Osteocyte (in vitro differentiated cells): ENCODE measurements at regions not wholly inside any gene's neighbourhood (a gene's known extent, or its start where the extent isn't known, plus 50 kb on each side); places are given as distances from the start of the nearest gene placed in this dataset.

Source experiments
- DNase-seq: peaks from one replicate; pipeline ENCODE4 v3.0.0; 2021; ENCODE audit warnings: mixed read lengths; ENCODE audit not compliant: unreplicated experiment; ENCODE audit errors: extremely low spot score
- H3K27ac Mint-ChIP-seq: one replicate; pipeline ENCODE4 v1.8.0; 2021; ENCODE audit warnings: mild to moderate bottlenecking, mixed read lengths; ENCODE audit not compliant: unreplicated experiment
- H3K27me3 Mint-ChIP-seq: one replicate; pipeline ENCODE4 v1.8.0; 2021; ENCODE audit warnings: mixed read lengths; ENCODE audit not compliant: unreplicated experiment
- H3K36me3 Mint-ChIP-seq: one replicate; pipeline ENCODE4 v1.8.0; 2021; ENCODE audit warnings: mixed read lengths; ENCODE audit not compliant: unreplicated experiment
- H3K4me1 Mint-ChIP-seq: one replicate; pipeline ENCODE4 v1.8.0; 2021; ENCODE audit warnings: mixed read lengths; ENCODE audit not compliant: unreplicated experiment
- H3K4me3 Mint-ChIP-seq: one replicate; pipeline ENCODE4 v1.8.0; 2021; ENCODE audit warnings: mild to moderate bottlenecking, moderate library complexity, mixed read lengths; ENCODE audit not compliant: unreplicated experiment
- H3K9me3 Mint-ChIP-seq: one replicate; pipeline ENCODE4 v1.8.0; 2021; ENCODE audit warnings: mixed read lengths; ENCODE audit not compliant: unreplicated experiment
- CTCF ChIP-seq: fragments of 200-600 bp; sonication (generic); IDR thresholded peaks from 2 replicates; pipeline ENCODE4 v1.5.0; 2021; ENCODE audit warnings: antibody characterized with exemption, mild to moderate bottlenecking, moderate library complexity

- no peak for TF ChIP-seq CTCF
- Mint-ChIP-seq H3K4me3 (no peak overlapping the region), H3K9me3 (peaks cover 15% of the 10 kb centered on the region), H3K36me3 (no peaks in the 10 kb centered on the region), H3K27ac (no peak overlapping the region), H3K4me1 (no peaks in the 10 kb centered on the region), H3K27me3 (no peaks in the 10 kb centered on the region)
- DNase-seq = no peak
Observed at GRCh38 chr13:91277013-91277676, 70.3 kb upstream of the MIR17HG start.

DNA sequence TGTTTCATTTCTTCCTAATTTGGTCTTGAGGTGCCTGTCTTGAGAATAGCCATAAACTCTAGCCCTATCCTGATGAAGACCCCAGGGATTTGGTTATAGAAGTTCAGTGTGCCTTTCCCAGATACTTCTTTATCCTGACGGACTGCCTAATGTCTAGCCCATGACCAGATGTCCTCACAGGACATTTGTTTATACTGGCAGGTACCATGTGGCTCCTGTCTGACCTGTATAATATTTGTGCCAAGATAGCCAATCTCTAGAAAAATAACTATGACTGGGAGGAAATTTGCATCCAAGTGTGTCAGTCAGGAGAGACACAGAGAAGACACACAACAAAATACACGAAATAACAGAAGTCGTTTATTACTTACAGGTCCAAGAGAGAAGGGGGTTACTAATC is 69.2 kb upstream of the MIR17HG start:
- no peaks in the 10 kb centered on the region for H3K27me3 Mint-ChIP-seq
- no peak overlapping the region for H3K4me3 Mint-ChIP-seq
- no peaks in the 10 kb centered on the region for H3K36me3 Mint-ChIP-seq
- no peaks in the 10 kb centered on the region for H3K4me1 Mint-ChIP-seq
- no peak for DNase-seq
- TF ChIP-seq CTCF = no peak
- H3K27ac Mint-ChIP-seq = no peak overlapping the region
- H3K9me3 Mint-ChIP-seq = peaks cover 15% of the 10 kb centered on the region

- DNase-seq = no peak
- Mint-ChIP-seq H3K4me1 (no peaks in the 10 kb centered on the region), H3K9me3 (peaks cover 15% of the 10 kb centered on the region), H3K27ac (no peak overlapping the region), H3K27me3 (no peaks in the 10 kb centered on the region), H3K4me3 (no peak overlapping the region), H3K36me3 (no peaks in the 10 kb centered on the region)
- TF ChIP-seq CTCF = no peak
Observed at GRCh38 chr13:91278888-91279287, 68.6 kb upstream of the MIR17HG start.

DNA sequence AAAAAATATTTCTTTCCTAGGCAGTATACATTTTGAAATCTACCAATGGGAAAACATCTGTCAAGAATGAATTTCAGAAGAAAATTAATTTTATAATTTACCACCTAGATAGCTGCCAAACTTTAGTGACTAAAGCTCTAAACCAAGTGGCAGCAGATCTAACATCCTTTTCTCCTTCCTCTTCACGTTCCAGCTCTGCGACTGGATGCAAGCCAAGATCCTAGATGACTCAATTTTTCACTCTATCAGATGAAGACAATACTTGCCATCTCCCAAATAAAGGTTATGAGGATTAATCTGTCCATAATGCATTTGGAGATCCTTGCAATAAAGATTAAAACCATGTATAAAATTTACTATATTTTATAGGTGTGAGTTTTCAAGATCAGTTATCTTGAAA is 66.7 kb upstream of the MIR17HG start:
- Mint-ChIP-seq H3K9me3 (peaks cover 15% of the 10 kb centered on the region), H3K4me1 (no peaks in the 10 kb centered on the region), H3K36me3 (no peaks in the 10 kb centered on the region), H3K4me3 (no peak overlapping the region), H3K27me3 (no peaks in the 10 kb centered on the region), H3K27ac (no peak overlapping the region)
- no peak for TF ChIP-seq CTCF
- no peak for DNase-seq

DNA sequence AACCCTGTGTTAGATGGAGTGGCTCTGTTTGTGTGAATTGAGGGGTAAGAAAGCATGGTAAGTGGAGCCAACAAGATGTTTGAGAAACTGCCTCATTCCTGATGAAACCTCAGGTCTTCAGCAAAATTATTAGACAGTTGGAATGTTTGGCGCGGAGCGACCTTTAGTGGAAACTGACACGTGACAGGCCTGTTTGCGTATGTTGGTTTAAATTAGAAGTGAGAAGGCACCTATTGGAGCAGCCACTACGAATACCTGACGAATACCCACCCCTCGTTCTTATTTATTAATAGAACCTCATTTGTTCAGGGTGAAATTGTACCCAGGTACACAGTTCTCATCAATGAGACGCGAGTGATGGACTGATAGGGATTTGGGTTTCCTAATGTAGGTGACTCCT is 63.2 kb upstream of the MIR17HG start:
- Mint-ChIP-seq H3K36me3 (no peaks in the 10 kb centered on the region), H3K27ac (no peak overlapping the region), H3K27me3 (no peaks in the 10 kb centered on the region), H3K9me3 (no peaks in the 10 kb centered on the region), H3K4me1 (no peaks in the 10 kb centered on the region), H3K4me3 (no peak overlapping the region)
- no peak for DNase-seq
- TF ChIP-seq CTCF = no peak
